HEK293T (cell line): ENCODE measurements at regions not wholly inside any gene's neighbourhood (a gene's known extent, or its start where the extent isn't known, plus 50 kb on each side); places are given as distances from the start of the nearest gene placed in this dataset.

Experiments
- CTCF ChIA-PET: fragments of 350-600 bp; formaldehyde crosslinking; extraction: SDS; loops from one replicate; lab custom pipeline; 2021; ENCODE audit warnings: antibody characterized with exemption, inconsistent platforms; lab: Yijun Ruan, JAX
- POLR2A ChIA-PET: fragments of 350-600 bp; formaldehyde crosslinking; extraction: SDS; loops from one replicate; lab custom pipeline; 2020; ENCODE audit warnings: antibody characterized with exemption, inconsistent platforms; lab: Yijun Ruan, JAX
- DNase-seq: peaks from one replicate; pipeline ENCODE4 v3.0.0; 2012; ENCODE audit warnings: mixed read lengths; ENCODE audit errors: extremely low spot score
- ARNT ChIP-seq: fragments of 450-650 bp; IDR thresholded peaks from 2 replicates; pipeline ENCODE4 v1.6.1; 2017; ENCODE audit warnings: mild to moderate bottlenecking
- BHLHE40 ChIP-seq: fragments of 450-650 bp; IDR thresholded peaks from 2 replicates; pipeline ENCODE4 v1.6.1; 2016; ENCODE audit warnings: mild to moderate bottlenecking, moderate library complexity, borderline replicate concordance
- CTBP1 ChIP-seq: fragments of 450-650 bp; IDR thresholded peaks from 2 replicates; pipeline ENCODE4 v1.6.1; 2016; ENCODE audit warnings: borderline replicate concordance
- ELF4 ChIP-seq: fragments of 450-650 bp; IDR thresholded peaks from 2 replicates; pipeline ENCODE4 v1.6.1; 2017; ENCODE audit warnings: antibody characterized with exemption
- FOXA1 ChIP-seq: fragments of 450-650 bp; IDR thresholded peaks from 2 replicates; pipeline ENCODE4 v1.6.1; 2016; ENCODE audit warnings: mild to moderate bottlenecking
- FOXK2 ChIP-seq: fragments of 450-650 bp; IDR thresholded peaks from 2 replicates; pipeline ENCODE4 v1.6.1; 2016; ENCODE audit warnings: mild to moderate bottlenecking
- FOXM1 ChIP-seq: fragments of 450-650 bp; IDR thresholded peaks from 2 replicates; pipeline ENCODE4 v1.6.1; 2017; ENCODE audit warnings: mild to moderate bottlenecking, borderline replicate concordance
- HDGF ChIP-seq: fragments of 450-650 bp; IDR thresholded peaks from 2 replicates; pipeline ENCODE4 v1.6.1; 2017; ENCODE audit warnings: antibody characterized with exemption, borderline replicate concordance
- L3MBTL2 ChIP-seq: fragments of 450-650 bp; conservative IDR thresholded peaks from 2 replicates; pipeline ENCODE4 v1.6.1; 2016; ENCODE audit warnings: mild to moderate bottlenecking
- LEF1 ChIP-seq: fragments of 450-650 bp; IDR thresholded peaks from 2 replicates; pipeline ENCODE4 v1.6.1; 2017; ENCODE audit warnings: mild to moderate bottlenecking, borderline replicate concordance
- NFRKB ChIP-seq: fragments of 450-650 bp; IDR thresholded peaks from 2 replicates; pipeline ENCODE4 v1.6.1; 2016; ENCODE audit warnings: mild to moderate bottlenecking, moderate library complexity
- PKNOX1 ChIP-seq: fragments of 450-650 bp; IDR thresholded peaks from 2 replicates; pipeline ENCODE4 v1.6.1; 2016
- SP1 ChIP-seq: fragments of 450-650 bp; IDR thresholded peaks from 2 replicates; pipeline ENCODE4 v1.6.1; 2017
- SUZ12 ChIP-seq: fragments of 450-650 bp; IDR thresholded peaks from 2 replicates; pipeline ENCODE4 v1.6.1; 2016; ENCODE audit warnings: mild to moderate bottlenecking
- TARDBP ChIP-seq: fragments of 450-650 bp; IDR thresholded peaks from 2 replicates; pipeline ENCODE4 v1.6.1; 2016
- ZNF384 ChIP-seq: fragments of 450-650 bp; IDR thresholded peaks from 2 replicates; pipeline ENCODE4 v1.6.1; 2016

- ChIA-PET POLR2A (no interaction called here), CTCF (no interaction called here)
- TF ChIP-seq CTBP1: no peak
- no peak for TF ChIP-seq ARNT
- no peak for TF ChIP-seq SUZ12
- no peak for TF ChIP-seq BHLHE40
- no peak for TF ChIP-seq NFRKB
- no peak for TF ChIP-seq SP1
- no peak for TF ChIP-seq FOXM1
- no peak for TF ChIP-seq PKNOX1
- no peak for DNase-seq
Measured at GRCh38 chr5:176186107-176186506, 52.1 kb upstream of the SIMC1 start.

GRCh38 chr5:176187276-176188062, 50.8 kb upstream of the SIMC1 start:
- no peak for DNase-seq
- CTCF ChIA-PET: no interaction called here
- POLR2A ChIA-PET: no interaction called here
- TF ChIP-seq SP1 (no peak), ZNF384 (no peak), LEF1 (no peak), HDGF (no peak), FOXK2 (no peak), CTBP1 (no peak), ARNT (no peak), FOXM1 (no peak), BHLHE40 (no peak), PKNOX1 (no peak), FOXA1 (no peak), L3MBTL2 (no peak), NFRKB (no peak), SUZ12 (no peak), ELF4 (no peak), TARDBP (no peak)

GRCh38 chr5:176188085-176188484, 50.1 kb upstream of the SIMC1 start:
- TF ChIP-seq L3MBTL2 (no peak), FOXM1 (no peak), ELF4 (no peak), LEF1 (no peak), CTBP1 (no peak), SUZ12 (no peak), ZNF384 (no peak), SP1 (no peak), NFRKB (no peak), TARDBP (no peak), FOXK2 (no peak), HDGF (no peak), PKNOX1 (no peak), FOXA1 (no peak), ARNT (no peak)
- DNase-seq: no peak
- ChIA-PET POLR2A (no interaction called here), CTCF (no interaction called here)
